CD14-positive monocyte (primary cell): ENCODE measurements at regions not wholly inside any gene's neighbourhood (a gene's known extent, or its start where the extent isn't known, plus 50 kb on each side); places are given as distances from the start of the nearest gene placed in this dataset.

ENCODE experiments used
- DNase-seq, 3 donors: peaks; one replicate each; pipeline ENCODE4 v3.0.0-alpha.2; 2011 to 2022
- H2AFZ ChIP-seq: 2 replicates; pipeline ENCODE4 v1.6.0; 2012; ENCODE audit warnings: mild to moderate bottlenecking, low read depth, low read length, inconsistent platforms; ENCODE audit not compliant: insufficient read depth, poor library complexity, severe bottlenecking
- H3K27ac ChIP-seq, 2 donors: 1 replicate in 1 of 2; 2 replicates in 1 of 2; pipeline ENCODE4 v1.5.1; 2012 to 2013; ENCODE audit warnings: low read length in 2 of 2, control low read depth in 1 of 2, inconsistent platforms in 1 of 2, low read depth in 1 of 2, mild to moderate bottlenecking in 1 of 2
- H3K27me3 ChIP-seq, 2 donors: one replicate each; pipeline versions ENCODE4 v1.6.0 to v1.6.1; 2011 to 2013; ENCODE audit warnings: low read length in 2 of 2; ENCODE audit not compliant: control insufficient read depth in 2 of 2, insufficient read depth in 2 of 2
- H3K36me3 ChIP-seq, 2 donors: replicated peaks in 1 of 2; 1 replicate in 1 of 2; 2 replicates in 1 of 2; pipeline versions ENCODE4 v1.5.1 to v1.6.1; 2012 to 2013; ENCODE audit warnings: low read length in 2 of 2, control low read depth in 1 of 2, inconsistent platforms in 1 of 2, mild to moderate bottlenecking in 1 of 2; ENCODE audit not compliant: insufficient read depth in 2 of 2, control insufficient read depth in 1 of 2
- H3K4me1 ChIP-seq, 2 donors: 1 replicate in 1 of 2; 2 replicates in 1 of 2; pipeline versions ENCODE4 v1.5.1 to v1.6.1; 2012 to 2013; ENCODE audit warnings: low read length in 2 of 2, control low read depth in 1 of 2, inconsistent platforms in 1 of 2, mild to moderate bottlenecking in 1 of 2, moderate library complexity in 1 of 2; ENCODE audit not compliant: insufficient read depth in 2 of 2, control insufficient read depth in 1 of 2
- H3K4me2 ChIP-seq: replicated peaks from 2 replicates; pipeline ENCODE3; 2012; ENCODE audit warnings: low read length, moderate library complexity, mild to moderate bottlenecking; ENCODE audit not compliant: poor library complexity, severe bottlenecking; ENCODE audit errors: extremely low read depth
- H3K4me3 ChIP-seq, 3 experiments: fragments of 200-600 bp in 1 of 3; sonication (generic) in 1 of 3; replicated peaks in 1 of 3; 1 replicate in 2 of 3; 2 replicates in 1 of 3; pipeline ENCODE4 v1.5.1; 2011 to 2013; ENCODE audit warnings: low read length in 3 of 3, mild to moderate bottlenecking in 3 of 3, control low read depth in 2 of 3, low read depth in 2 of 3, inconsistent platforms in 1 of 3, moderate library complexity in 1 of 3
- H3K79me2 ChIP-seq: 2 replicates; pipeline ENCODE4 v1.6.0; 2012; ENCODE audit warnings: mild to moderate bottlenecking, control low read depth, inconsistent platforms, low read length, moderate library complexity; ENCODE audit not compliant: insufficient read depth
- H3K9ac ChIP-seq: 2 replicates; pipeline ENCODE4 v1.6.0; 2017; ENCODE audit warnings: low read length, mild to moderate bottlenecking; ENCODE audit not compliant: insufficient read depth, poor library complexity, severe bottlenecking
- H3K9me3 ChIP-seq, 2 donors: replicated peaks in 1 of 2; 1 replicate in 1 of 2; 2 replicates in 1 of 2; pipeline versions ENCODE4 v1.5.1 to v1.6.1; 2012 to 2013; ENCODE audit warnings: low read length in 2 of 2, control low read depth in 1 of 2; ENCODE audit not compliant: control insufficient read depth in 1 of 2, insufficient read depth in 1 of 2
- H4K20me1 ChIP-seq: 2 replicates; pipeline ENCODE4 v1.6.0; 2012; ENCODE audit warnings: mild to moderate bottlenecking, low read length, control low read depth, moderate library complexity; ENCODE audit not compliant: insufficient read depth
- H3K27ac Mint-ChIP-seq, 7 donors: one replicate each; pipeline ENCODE4 v1.8.0; 2020; ENCODE audit warnings: mild to moderate bottlenecking in 7 of 7, mixed read lengths in 7 of 7, moderate library complexity in 6 of 7, inconsistent platforms in 2 of 7
- H3K27me3 Mint-ChIP-seq, 3 donors: one replicate each; pipeline ENCODE4 v1.8.0; 2021 to 2022; ENCODE audit warnings: low read depth in 3 of 3, mild to moderate bottlenecking in 3 of 3, mixed read lengths in 3 of 3, moderate library complexity in 3 of 3, inconsistent platforms in 1 of 3
- H3K36me3 Mint-ChIP-seq, 2 donors: one replicate each; pipeline ENCODE4 v1.8.0; 2020; ENCODE audit warnings: mixed read lengths in 2 of 2, inconsistent platforms in 1 of 2, mild to moderate bottlenecking in 1 of 2
- H3K4me1 Mint-ChIP-seq: one replicate; pipeline ENCODE4 v1.8.0; 2020; ENCODE audit warnings: mild to moderate bottlenecking, mixed read lengths
- H3K4me3 Mint-ChIP-seq, 2 donors: one replicate each; pipeline ENCODE4 v1.8.0; 2020; ENCODE audit warnings: mild to moderate bottlenecking in 2 of 2, mixed read lengths in 2 of 2, moderate library complexity in 1 of 2
- H3K9me3 Mint-ChIP-seq, 7 donors: one replicate each; pipeline ENCODE4 v1.8.0; 2020 to 2022; ENCODE audit warnings: mixed read lengths in 7 of 7, mild to moderate bottlenecking in 6 of 7, moderate library complexity in 6 of 7, inconsistent platforms in 2 of 7
- CTCF ChIP-seq: fragments of 200-600 bp; IDR thresholded peaks from one replicate; pipeline ENCODE4 v1.8.0; 2022; ENCODE audit warnings: antibody characterized with exemption, mild to moderate bottlenecking
- WGBS: methylation state at CpG from one replicate; pipeline ENCODE4 v1.1.5; 2013; ENCODE audit warnings: missing lambda C conversion rate; ENCODE audit not compliant: insufficient coverage; 5-methylcytosine and 5-hydroxymethylcytosine counted together
- intact Hi-C, 2 donors: fragments of 100-400 bp; cut with micrococcal nuclease; formaldehyde crosslinking; loops; one replicate each; pipeline versions ENCODE4 v1.15.0 to v1.15.1; 2023

GRCh38 chr12:108046135-108046534, 83.0 kb upstream of the WSCD2 start:
- Mint-ChIP-seq H3K36me3 (no peaks in the 10 kb centered on the region), H3K9me3 (peaks cover 0 to 19% (median 8%) of the 10 kb centered on the region in 7 donors), H3K4me3 (peak overlapping the region in 1 of 2 donors; percentile 40), H3K27ac (no peak overlapping the region), H3K4me1 (peaks cover 25% of the 10 kb centered on the region), H3K27me3 (peaks cover 18 to 46% (median 42%) of the 10 kb centered on the region in 3 donors)
- Histone ChIP-seq H4K20me1 (no peaks in the 10 kb centered on the region), H3K36me3 (no peaks in the 10 kb centered on the region), H3K9ac (no peak overlapping the region), H3K9me3 (peaks cover 0 to 8% of the 10 kb centered on the region in 2 donors), H3K79me2 (no peaks in the 10 kb centered on the region), H3K27ac (no peak overlapping the region), H3K4me1 (peaks cover 16 to 18% of the 10 kb centered on the region in 2 donors), H3K27me3 (peaks cover 14 to 28% of the 10 kb centered on the region in 2 donors), H2AFZ (no peak overlapping the region), H3K4me2 (no peak overlapping the region), H3K4me3 (no peak overlapping the region)
- intact Hi-C loops: no loop called here
- 89% methylated on average over 7 of the region's 10 CpGs for WGBS
- no peak for TF ChIP-seq CTCF
- no peak for DNase-seq

- Histone ChIP-seq H3K9me3 (peaks cover 0 to 8% of the 10 kb centered on the region in 2 donors), H3K4me1 (peaks cover 16 to 18% of the 10 kb centered on the region in 2 donors), H3K4me2 (peak overlapping the region; percentile 16), H3K9ac (no peak overlapping the region), H3K27ac (no peak overlapping the region), H3K27me3 (peaks cover 14 to 31% of the 10 kb centered on the region in 2 donors), H3K79me2 (no peaks in the 10 kb centered on the region), H4K20me1 (no peaks in the 10 kb centered on the region), H3K36me3 (no peaks in the 10 kb centered on the region), H2AFZ (no peak overlapping the region), H3K4me3 (no peak overlapping the region)
- Mint-ChIP-seq H3K27ac (no peak overlapping the region), H3K4me1 (peaks cover 23% of the 10 kb centered on the region), H3K27me3 (peaks cover 20 to 49% (median 45%) of the 10 kb centered on the region in 3 donors), H3K4me3 (peak overlapping the region in 1 of 2 donors; percentile 52), H3K9me3 (peaks cover 0 to 21% (median 8%) of the 10 kb centered on the region in 7 donors), H3K36me3 (no peaks in the 10 kb centered on the region)
- intact Hi-C loops: no loop called here
- TF ChIP-seq CTCF: no peak
- DNase-seq: no peak
- 69% methylated on average over 8 of the region's 12 CpGs for WGBS
These were observed 82.4 kb upstream of the WSCD2 start for GRCh38 chr12:108046650-108047049.
